HT-29 (cell line): ENCODE measurements at regions not wholly inside any gene's neighbourhood (a gene's known extent, or its start where the extent isn't known, plus 50 kb on each side); places are given as distances from the start of the nearest gene placed in this dataset.

ENCODE experiments used
- DNase-seq: peaks from one replicate; pipeline ENCODE4 v3.0.0-alpha.2; 2015; ENCODE audit warnings: low spot score

DNA sequence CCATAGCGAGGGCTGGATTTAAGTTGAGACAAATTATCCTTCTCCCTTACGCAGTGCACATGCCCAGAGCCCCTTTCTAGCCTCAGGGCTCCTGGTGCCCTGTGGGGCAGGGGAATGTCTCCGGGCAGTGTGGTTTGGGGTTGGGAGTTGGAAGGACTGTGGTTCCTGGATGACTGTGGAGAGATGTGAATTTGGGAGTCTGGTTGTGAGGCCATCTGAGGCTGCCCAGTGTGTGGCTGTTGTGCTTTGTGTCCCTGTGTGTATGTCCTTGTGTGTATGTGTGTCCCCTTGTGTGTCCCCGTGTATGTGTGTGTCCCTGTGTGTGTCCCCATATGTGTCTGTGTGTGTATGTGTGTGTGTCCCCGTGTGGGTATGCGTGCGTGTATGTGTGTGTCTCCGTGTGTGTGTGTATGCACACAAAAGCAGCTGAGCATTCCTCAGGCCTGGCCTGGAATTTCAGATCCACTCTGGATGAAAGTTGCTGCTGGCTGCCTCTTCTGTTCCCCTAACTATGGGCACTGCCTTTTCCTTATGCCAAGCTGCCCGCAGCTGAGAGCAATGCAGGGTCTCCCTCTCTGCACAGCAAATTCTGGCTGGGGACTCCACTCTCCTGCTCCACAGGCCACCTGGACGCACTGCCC is 65.4 kb downstream of the UBIAD1 start:
- no peak for DNase-seq

DNA sequence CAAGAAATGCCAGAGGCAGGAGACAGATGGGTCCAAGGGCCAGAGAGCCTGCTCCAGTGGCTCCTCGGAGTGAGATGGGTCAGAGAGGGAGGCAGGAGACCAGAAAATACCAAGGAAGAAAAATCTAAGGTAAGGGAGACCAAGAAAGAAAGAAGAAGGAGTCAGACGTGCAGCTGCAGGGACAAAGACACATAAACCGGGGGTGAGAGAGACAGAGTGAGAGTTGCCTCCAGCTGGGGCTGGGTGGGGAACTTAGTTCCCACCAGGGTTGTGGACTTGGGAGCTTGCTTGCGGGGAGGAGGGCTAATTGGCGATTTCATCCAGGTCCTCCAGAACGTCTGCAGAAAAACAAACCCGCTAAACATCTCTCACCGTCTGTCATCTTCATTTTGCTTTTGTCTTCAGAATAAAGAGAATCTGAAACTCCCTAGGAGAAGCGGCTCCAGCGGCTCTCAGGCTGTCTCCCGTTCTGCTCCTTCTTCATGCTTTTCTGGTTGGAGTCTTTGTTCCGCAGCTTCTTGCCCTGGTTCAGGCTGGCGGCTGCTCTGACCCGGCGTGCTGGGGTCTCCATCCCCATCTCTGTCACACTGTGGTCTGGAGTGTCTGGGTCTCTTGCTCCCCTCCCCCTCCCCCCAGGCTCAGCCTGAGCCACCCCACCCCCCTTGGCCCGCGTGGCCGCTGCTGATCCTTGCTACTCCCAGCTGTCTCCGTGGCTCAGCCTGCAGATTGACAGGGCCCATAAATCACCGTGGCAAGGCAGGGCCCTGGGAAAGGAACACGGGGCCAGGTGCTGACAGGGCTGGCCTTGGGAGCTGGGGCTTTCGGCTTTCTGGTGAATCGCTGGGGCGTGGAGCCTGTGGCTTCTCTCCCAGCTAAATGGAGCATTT is 66.6 kb downstream of the UBIAD1 start:
- DNase-seq = peak; percentile 25

DNA sequence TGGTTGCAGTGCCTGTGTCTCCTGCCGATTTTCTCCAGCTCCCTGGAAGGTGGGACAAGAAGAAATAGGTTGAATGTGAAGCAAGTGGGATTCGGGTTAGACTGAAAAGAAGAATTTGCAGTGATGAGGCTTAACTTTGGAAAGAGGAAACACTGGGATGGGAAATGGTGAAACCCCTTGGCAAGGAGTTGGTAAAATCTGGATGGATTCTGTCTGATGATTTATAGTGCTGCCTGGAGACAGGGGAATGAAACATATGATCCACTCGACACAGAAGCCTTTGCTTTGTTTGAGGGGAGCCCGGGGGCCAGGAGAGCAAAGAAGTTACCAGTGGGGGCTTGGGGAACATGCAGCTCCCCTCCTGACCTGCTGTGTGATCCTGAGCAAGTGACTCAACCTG is 67.2 kb downstream of the UBIAD1 start:
- DNase-seq = no peak

DNA sequence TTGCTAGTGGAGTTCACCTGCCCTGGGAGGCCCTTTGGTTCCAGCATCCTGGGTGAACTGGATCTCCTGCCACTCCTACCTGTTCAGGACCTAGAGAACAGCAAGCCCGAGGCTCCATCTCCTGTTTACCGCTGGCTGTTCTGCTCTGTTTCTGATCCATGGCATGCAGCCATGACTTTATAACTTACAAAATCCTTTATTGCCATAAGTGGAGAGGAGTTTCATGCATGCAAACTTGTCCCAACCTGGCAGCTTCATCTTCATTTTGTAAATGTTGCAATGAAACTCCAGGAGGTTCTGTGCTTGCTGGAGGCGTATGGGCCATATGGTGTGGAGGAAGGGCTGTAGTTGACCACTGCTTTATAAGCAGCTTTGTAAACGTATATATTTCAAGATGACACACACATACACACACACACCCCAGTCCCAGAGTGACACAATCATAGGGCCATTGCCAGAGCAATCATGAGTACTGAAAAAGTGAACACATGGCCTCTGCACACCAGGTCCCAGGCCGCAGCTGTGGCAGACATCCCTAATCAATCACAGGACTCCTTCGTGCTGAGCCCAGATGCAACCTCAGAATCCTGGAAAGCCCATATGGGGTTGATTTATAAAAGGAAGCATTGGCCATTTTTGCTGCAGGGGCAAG is 69.0 kb downstream of the UBIAD1 start:
- DNase-seq = no peak

DNA sequence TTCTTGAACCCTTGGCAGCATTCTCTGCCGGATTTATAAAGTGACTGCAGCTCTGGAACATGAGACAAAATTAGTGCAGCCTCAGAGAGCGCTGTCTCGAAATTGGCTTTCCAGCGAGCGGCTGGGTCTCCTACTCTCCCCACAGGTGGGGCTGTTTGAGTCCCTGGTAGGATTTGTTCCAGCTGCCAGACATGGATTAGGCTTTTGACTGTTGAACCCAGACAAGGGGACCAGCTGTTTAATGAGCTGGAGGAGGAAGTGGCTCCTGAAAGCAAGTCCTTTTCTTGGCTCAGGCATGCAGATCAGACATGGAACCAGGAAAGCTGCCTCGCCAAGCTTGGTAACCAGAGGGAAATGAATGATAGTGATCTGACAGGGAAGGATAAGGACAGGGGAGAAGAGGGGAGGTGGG is 69.6 kb downstream of the UBIAD1 start:
- DNase-seq = no peak

DNA sequence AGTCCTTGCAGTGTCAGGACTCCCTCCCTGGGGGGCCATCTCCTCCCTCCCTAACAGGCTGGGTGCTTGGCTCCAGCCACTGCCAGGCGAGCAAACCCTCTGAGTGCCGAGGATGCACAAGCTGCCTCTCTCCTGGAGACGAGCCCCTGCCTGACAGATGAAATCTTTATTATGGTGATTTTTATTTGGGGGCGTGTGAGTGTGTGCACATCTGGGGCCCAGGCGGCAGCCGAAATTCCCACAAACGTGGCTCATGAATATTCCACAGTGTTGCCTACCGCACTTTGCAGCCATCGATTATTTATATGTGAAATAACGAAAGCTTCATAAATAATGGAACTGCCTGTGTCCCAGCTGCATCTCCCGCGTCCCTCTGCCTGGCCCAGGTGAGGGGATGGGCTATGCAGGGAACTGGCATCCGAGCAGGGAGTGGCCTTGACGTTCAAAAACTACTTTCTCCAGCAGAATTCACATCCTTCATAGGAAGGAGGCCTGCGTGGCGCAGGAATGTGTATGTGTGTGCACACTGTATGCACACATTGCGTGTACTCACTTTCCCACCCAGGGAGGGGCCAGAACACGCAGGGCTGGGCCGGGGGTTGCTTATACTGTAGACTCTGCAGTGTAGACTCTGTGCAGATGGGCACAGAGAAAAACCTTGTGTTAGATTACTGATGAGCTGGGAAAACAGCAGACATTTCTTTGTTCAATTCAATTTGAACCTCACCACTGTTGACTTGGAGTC is 73.1 kb downstream of the UBIAD1 start:
- DNase-seq = no peak

DNA sequence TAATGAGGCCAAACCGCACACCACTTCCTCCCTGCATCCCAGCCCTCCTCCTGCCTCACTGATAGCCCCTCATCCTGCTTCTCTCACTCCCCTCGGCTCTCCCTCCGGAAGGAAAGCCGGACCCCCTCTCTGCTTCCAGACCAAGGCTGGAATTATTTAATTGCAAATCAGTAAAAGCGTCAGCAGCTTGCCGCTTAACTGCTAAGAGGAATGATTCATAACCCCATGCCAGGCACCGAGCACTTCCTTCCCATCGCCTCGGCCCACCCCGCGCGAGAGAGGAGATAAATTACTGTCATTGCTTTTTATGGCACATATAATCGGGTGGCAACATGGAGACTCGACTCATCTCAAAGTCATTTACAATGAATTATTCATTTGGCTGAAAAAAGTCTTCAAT is 77.3 kb downstream of the UBIAD1 start:
- DNase-seq = no peak

DNA sequence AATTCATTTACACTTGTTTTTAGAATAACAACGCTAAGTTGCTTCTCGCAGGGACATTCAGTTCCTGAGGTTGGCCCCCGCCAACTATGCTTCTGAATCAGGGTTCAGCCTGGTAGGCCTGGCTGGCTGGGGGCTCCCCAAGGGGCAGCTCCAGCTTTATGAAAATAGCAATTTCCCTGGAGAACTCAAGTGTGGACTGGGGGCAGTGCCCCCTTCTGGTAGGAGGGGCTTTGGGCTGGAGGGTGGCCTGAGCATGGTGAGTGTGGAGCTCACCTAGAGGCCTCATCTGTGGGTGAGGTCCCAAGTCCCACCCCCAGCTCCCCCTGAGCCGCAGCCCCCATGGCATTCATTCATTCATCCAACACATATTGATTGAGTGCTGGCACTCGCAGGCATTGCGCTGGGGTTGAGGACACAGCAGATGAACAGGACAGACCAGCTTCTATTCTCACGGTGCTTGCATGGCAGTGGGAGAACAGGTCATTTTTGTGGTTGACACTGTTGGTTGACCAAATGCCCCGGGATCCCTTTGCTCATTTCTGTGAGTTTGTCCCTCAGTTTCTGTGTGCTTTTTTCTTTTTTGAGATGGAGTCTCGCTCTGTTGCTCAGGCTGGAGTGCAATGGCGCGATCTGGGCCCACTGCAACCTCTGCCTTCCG is 79.2 kb downstream of the UBIAD1 start:
- no peak for DNase-seq

DNA sequence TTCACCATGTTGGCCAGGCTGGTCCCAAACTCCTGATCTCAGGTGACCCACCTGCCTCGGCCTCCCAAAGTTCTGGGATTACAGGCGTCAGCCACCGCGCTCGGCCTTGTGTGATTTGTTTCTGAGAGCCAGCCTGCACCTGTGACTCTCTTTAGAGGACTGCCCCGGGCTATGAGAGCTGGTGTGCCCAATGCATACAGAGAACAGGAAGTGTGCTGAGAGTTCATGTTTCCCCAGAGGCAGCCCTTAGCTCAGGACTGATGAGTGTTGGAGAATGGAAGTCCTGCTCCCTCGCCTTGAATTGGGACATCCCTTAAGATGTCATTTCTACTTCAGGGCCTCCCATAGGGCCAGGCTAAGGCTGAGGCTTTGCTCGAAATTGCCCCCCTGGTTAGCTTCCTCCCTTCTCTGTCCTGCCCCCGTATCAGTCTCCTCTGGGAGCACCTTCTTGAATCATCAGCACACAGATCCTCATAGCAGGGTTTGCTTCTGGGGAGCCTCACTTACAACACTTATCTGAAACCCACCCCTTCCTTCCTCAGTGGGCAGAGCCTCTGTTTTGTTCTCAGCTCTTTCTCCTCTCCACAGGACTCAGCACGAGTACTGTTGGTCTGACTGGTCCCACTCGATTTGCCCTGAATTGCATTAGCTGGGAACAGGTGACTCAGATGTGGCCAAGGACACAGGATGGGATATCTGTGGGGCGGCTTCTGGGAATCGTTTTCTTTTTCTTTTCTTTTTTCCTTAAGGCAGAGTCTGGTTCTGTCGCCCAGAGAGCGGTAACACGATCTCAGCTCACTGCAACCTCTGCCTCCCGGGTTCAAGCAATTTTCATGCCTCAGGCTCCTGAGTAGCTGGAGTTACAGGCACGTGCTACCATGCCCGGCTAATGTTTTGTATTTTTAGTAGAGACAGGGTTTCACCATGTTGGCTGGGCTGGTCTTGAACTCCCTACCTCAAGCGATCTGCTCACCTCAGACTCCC is 80.1 kb downstream of the UBIAD1 start:
- DNase-seq = no peak

DNA sequence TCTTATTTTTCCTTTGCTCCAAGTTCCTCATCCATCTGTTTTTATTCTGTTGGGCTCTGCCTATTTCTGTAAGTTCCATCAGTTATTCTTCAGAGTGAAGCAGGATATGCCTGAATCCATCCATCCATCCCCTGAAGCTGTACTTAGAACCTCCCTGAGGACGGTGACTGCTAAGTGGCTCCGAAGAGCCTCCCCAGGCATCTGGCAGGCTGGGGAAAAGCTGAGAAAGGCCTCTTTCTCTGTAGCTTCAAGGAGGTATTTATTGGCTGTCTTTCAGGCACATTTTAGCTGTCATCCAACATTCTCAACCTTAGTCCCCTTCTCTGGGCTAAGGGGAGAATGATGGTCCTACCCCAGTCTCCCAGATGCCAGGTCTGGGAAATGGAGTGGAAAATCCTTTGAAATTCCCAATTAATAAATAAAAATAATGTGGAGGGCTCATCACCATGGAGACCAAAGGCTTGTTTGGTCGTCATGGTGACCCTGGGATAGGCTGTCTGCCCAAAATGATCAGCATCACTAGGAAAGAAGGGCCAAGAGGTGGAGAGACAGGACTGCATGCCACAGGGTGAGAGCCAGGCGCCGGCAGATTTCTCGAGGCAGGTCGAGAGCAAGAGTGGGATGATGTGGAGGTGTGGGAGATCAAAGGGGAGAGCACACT is 82.0 kb downstream of the UBIAD1 start:
- DNase-seq = no peak

DNA sequence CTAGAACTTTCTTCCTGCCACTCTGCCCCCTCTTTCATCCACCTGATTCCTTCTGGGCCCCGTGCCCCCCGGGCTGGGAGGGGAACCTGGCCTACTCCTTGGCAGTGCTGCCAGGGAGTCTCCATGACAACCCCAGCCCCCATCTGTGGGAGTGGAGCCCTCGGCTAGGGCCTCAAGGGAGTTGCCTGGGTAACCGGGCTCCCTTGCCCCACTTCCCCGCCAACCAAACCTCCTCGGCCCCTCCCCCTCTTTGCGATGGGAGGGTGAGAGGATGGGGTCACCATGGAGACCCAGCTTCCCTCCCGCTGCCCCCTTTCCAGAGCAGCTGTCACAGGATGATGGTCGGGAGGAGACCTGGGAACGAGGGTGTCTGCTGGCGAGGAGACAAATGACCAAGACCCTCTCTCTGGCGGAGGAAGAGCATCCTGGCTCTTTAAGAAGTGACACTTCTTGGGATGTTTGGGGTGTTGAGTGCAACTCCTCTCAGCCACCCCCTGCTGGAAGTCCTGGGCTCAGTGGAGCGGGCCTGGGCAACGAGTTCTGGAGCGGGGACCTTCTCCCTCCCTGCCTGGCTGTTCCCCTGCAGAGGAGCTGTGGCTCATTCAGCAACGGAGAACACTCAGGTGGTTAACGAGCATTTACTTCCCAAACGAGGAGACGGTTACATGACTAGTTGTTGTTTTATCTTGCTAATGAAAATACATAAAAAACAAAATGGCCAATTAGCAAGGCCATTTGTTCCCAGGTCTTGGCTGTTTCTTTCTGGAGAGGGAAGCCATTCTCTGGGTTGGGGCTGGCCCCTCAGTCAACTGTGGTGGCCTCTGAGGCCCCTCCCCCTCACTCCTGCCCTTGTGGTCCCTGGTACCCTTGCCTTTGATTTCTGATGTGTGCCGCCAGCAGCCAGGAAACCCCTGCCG is 82.8 kb downstream of the UBIAD1 start:
- DNase-seq = no peak

DNA sequence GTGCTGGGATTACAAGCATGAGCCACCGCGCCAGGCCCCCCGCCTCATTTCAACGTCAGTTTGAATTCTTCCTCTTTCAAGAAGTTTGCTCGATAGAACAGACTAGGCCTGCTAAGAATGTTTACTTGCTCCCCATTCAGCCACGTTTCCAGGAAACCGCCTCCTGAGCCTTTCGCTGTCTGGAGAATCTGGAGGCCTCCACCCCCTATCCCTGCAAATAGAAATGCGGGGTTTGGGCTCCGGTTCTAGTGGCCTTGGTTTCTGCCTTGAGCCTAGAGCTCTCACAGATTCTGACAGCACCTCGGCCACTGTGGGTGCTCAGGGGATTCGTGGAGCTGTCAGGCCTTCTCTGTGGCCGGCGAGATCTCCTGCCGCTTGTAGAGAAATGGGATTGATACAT is 84.3 kb downstream of the UBIAD1 start:
- DNase-seq = no peak

DNA sequence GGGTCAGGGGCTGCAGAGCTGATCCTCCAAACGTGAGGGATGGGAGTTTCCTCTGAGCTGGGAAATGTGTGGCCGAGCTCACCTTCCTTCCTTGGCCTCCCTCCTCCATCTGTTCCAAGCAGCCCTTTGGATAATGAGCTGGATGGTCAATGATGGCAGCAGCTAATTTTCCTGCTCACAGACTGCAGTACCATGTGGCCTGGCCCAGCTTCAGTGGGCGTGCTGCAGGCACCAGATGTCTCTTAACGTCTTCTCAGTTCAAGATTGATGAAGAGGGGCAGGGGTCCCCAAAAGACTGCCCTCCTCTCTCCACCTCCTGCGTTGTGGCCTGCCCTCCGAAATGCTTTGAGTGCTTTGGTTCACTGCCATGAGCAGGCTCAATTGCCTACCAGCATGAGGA is 86.0 kb downstream of the UBIAD1 start:
- no peak for DNase-seq

DNA sequence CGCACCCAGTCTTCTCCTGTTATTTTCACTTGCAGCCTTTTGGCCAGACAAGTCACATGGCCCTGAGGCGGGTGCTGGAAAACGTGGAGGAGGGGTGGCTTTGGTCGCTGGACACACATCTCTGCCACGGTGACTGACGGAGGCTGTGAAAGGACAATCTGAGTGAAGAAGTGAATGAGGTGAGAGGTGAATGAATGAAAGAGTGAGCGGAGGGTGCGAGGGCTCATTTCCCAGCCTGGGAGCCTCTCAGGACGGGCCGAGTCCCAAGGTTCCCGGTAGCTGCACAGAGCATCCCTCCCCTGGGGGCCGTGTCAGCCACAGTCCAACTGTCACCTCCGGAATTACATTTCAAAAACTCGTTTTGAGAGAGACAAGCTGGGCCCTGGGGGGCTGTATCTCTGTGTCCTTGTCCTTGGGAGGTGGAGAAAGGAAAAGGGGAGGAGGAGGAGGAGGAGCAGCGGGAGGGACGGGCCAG is 89.6 kb downstream of the UBIAD1 start:
- no peak for DNase-seq

DNA sequence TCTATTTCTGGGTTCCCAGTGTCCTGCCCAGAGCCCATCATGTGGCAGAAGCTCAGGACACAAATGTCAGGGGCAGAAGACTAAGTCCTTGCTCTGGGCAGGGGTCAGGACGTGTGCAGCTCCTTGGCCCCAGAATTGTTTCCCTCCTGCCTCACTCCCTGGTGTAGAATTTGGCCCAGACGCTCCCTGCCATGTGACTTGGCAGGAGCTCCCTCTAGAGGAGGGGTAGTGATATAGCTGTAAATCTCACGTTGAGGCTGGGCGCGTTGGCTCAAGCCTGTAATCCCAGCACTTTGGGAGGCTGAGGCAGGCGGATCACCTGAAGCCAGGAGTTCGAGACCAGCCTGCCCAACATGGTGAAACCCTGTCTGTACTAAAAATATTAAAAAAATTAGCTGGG is 91.2 kb downstream of the UBIAD1 start:
- DNase-seq = no peak

DNA sequence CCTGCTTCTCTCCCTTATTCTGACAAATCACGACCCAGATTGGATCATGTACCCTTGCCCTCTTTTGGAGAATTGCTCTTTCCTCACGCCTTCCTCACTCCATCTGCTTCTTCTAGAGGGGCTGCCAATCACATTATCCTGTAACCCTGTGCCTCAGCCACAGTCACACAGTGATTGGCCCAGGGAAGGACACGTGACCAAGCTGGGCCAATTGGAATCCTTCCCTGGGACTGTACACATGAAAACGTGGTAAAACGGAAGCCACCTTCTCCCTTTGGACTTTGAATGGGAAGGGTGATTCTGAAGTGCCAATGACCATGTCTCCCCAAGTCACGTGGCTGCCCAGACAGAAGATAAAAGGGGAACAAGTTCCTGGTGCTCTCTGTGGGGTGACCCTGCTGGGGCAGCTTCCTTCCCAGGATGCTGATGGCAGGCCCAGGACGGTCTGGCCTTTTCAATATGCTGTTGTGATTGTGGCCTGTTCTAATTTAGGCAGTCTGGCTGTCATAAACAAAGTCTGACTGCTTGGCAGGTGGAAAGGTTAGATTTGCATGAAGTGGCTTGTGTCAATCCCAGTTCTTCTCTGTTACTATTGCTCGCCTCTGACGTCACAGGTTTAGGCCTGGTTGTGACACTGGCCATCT is 92.9 kb downstream of the UBIAD1 start:
- no peak for DNase-seq

DNA sequence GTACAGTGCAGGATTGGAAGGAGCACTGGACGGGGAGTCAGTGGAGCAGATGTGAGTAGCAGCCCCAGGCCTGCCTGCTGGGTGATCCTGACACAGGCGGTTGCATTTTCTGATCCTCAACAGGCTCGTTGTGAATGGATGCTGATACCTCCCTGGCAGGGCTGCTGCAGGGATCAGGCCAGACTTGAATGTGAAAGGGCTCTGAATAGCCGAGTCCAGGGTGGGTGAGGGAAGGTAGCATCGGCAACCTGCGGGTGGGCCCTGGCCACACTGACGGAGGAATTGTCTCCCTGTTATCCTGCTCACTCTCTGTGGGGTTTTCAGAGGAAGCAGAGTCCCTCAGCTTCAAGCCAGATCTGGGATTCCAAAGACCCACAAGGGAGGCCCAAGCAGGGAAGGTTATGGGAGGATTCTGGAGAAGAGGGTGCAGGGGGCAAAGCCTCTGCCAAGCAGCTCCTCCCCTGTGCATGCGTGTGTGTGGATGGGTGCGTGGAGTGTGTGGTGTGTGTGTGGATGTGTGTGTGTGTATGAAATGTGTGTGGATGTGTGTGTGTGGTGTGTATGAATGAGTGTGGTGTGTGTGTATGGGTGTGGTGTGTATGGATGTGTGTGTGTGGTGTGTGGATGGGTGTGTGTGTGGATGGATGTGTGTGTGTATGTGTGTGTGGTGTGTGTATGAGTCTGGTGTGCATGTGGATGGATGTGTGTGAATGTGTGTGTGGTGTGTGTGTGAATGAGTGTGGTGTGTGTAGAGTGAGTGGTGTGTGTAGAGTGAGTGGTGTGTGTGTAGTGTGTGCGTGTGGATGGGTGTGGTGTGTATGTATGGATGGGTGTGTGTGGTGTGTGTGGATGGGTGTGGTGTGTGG is 100.3 kb downstream of the UBIAD1 start:
- DNase-seq = no peak
